Lower leg skin (tissue), 3 donors: ENCODE measurements at regions not wholly inside any gene's neighbourhood (a gene's known extent, or its start where the extent isn't known, plus 50 kb on each side); places are given as distances from the start of the nearest gene placed in this dataset.

Experiments used
- CTCF ChIP-seq, 3 donors: fragments of 450-650 bp; IDR thresholded peaks; one replicate each; pipeline ENCODE4 v1.5.1; 2016; ENCODE audit warnings: antibody characterized with exemption in 3 of 3, mild to moderate bottlenecking in 3 of 3, moderate library complexity in 2 of 3
- POLR2A ChIP-seq, 2 donors: fragments of 450-650 bp; IDR thresholded peaks; one replicate each; pipeline ENCODE4 v1.6.1; 2016 to 2017; ENCODE audit warnings: antibody characterized with exemption in 2 of 2, mild to moderate bottlenecking in 1 of 2, moderate library complexity in 1 of 2

DNA sequence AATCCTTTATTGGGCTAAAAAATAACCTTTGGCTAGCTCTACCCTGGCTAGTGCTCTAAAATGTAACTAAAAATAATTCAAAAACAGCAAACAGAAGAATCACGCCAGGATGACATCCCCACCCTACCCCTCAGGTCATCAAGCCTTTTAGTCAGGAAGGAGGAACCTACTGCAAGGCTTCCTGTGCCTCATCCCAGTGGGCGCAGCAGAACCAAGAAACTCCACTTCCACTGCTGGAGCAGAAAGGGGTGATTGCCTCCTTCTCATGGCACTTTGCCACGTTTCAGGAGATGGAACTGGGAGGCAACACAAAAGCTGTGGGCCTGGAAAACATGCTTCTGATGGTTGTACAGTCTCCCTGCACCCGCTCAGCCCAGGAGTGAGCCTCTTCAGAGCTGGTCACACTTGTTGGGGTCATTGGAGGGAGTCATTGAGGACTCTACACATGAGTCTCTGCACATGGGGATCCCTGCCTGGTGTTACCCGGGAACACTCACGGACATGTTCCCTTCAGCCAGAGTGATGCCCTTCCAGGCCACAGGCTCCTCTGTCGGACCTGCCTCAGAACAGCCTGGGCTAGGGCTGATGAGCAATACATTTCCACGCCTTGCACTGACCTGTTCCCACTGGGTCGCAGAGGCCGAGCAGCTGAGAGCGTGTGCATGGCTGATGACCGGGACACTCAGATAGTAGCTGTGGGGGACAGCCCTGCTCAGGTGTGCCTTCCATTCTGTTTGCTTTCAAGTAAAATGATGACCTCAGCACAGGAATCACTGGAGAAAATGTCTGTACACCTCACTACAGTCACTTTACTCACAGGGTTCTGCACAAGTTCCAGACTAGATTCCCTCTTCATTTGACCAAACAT is 355.3 kb downstream of the FGFR2 start:
- TF ChIP-seq CTCF (IDR thresholded peaks at IDR 0.05) (no peak), POLR2A (IDR thresholded peaks at IDR 0.05) (no peak)
